Stimulated activated CD4-positive, alpha-beta T cell treated with anti-CD3 and anti-CD28 coated beads, TNF-alpha, amount 100 ng/mL, for 4 hours (primary cell): ENCODE measurements at regions not wholly inside any gene's neighbourhood (a gene's known extent, or its start where the extent isn't known, plus 50 kb on each side); places are given as distances from the start of the nearest gene placed in this dataset.
"Not testable (repeated sequence)": the region's sequence is repeated elsewhere in the genome, so short reads cannot be mapped to it uniquely, and the experiment has no call there.

Source experiments
- DNase-seq, 3 experiments: peaks; one replicate each; pipeline ENCODE4 v3.0.0-alpha.2; 2020; ENCODE audit warnings: low read depth in 3 of 3

GRCh38 chr2:87075054-87075790, 53.6 kb upstream of the PLGLB1 start:
- DNase-seq, result peak in 2 of 3 experiments; percentile 12 to 18

GRCh38 chr2:87075791-87076252, 54.2 kb upstream of the PLGLB1 start:
- DNase-seq, result peak in 2 of 3 experiments; percentile 35 to 41

GRCh38 chr2:87076253-87077123, 54.8 kb upstream of the PLGLB1 start:
- peak; percentile 84 to 88 (median 84) for DNase-seq

GRCh38 chr2:87077124-87077446, 55.4 kb upstream of the PLGLB1 start:
- DNase-seq, result not testable (repeated sequence)

GRCh38 chr2:87081727-87082126, 60.1 kb upstream of the PLGLB1 start:
- DNase-seq, result not testable (repeated sequence)

GRCh38 chr2:87088079-87088478, 66.4 kb upstream of the PLGLB1 start:
- not testable (repeated sequence) for DNase-seq

GRCh38 chr2:87089401-87089800, 67.8 kb upstream of the PLGLB1 start:
- not testable (repeated sequence) for DNase-seq

- DNase-seq, result not testable (repeated sequence)
Measured at GRCh38 chr2:87093252-87093651, 71.6 kb upstream of the PLGLB1 start.

GRCh38 chr2:87093937-87094529, 72.4 kb upstream of the PLGLB1 start:
- DNase-seq, result not testable (repeated sequence)

GRCh38 chr2:87095804-87096203, 74.2 kb upstream of the PLGLB1 start:
- not testable (repeated sequence) for DNase-seq

GRCh38 chr2:87128761-87129553, 107.3 kb upstream of the PLGLB1 start:
- DNase-seq, result not testable (repeated sequence)

- DNase-seq, result not testable (repeated sequence)
Measured at GRCh38 chr2:87132577-87132976, 110.9 kb upstream of the PLGLB1 start.

GRCh38 chr2:87151835-87152493, 130.3 kb upstream of the PLGLB1 start:
- not testable (repeated sequence) for DNase-seq

GRCh38 chr2:87174454-87174853, 152.8 kb upstream of the PLGLB1 start:
- not testable (repeated sequence) for DNase-seq

GRCh38 chr2:87183373-87183772, 161.7 kb upstream of the PLGLB1 start:
- not testable (repeated sequence) for DNase-seq

- DNase-seq, result not testable (repeated sequence)
Measured at GRCh38 chr2:87184260-87184659, 162.6 kb upstream of the PLGLB1 start.

GRCh38 chr2:87189214-87189613, 167.6 kb upstream of the PLGLB1 start:
- not testable (repeated sequence) for DNase-seq

GRCh38 chr2:87193336-87193735, 171.7 kb upstream of the PLGLB1 start:
- DNase-seq, result not testable (repeated sequence)

GRCh38 chr2:87194254-87194999, 172.8 kb upstream of the PLGLB1 start:
- DNase-seq, result not testable (repeated sequence)
